GM03348 (cell line): ENCODE measurements at regions not wholly inside any gene's neighbourhood (a gene's known extent, or its start where the extent isn't known, plus 50 kb on each side); places are given as distances from the start of the nearest gene placed in this dataset.
"Not testable (repeated sequence)": the region's sequence is repeated elsewhere in the genome, so short reads cannot be mapped to it uniquely, and the experiment has no call there.

Source experiments
- DNase-seq: peaks from one replicate; pipeline ENCODE4 v3.0.0; 2012; ENCODE audit warnings: low spot score

- DNase-seq = not testable (repeated sequence)
Measured at GRCh38 chr2:5628484-5628883, 63.7 kb upstream of the SOX11 start.

- not testable (repeated sequence) for DNase-seq
Measured at GRCh38 chr2:5629510-5629909, 62.7 kb upstream of the SOX11 start.

GRCh38 chr2:5637051-5637450 is 55.1 kb upstream of the SOX11 start:
- DNase-seq = not testable (repeated sequence)
